ENCODE measurements at regions not wholly inside any gene's neighbourhood (a gene's known extent, or its start where the extent isn't known, plus 50 kb on each side); places are given as distances from the start of the nearest gene placed in this dataset.

DNA sequence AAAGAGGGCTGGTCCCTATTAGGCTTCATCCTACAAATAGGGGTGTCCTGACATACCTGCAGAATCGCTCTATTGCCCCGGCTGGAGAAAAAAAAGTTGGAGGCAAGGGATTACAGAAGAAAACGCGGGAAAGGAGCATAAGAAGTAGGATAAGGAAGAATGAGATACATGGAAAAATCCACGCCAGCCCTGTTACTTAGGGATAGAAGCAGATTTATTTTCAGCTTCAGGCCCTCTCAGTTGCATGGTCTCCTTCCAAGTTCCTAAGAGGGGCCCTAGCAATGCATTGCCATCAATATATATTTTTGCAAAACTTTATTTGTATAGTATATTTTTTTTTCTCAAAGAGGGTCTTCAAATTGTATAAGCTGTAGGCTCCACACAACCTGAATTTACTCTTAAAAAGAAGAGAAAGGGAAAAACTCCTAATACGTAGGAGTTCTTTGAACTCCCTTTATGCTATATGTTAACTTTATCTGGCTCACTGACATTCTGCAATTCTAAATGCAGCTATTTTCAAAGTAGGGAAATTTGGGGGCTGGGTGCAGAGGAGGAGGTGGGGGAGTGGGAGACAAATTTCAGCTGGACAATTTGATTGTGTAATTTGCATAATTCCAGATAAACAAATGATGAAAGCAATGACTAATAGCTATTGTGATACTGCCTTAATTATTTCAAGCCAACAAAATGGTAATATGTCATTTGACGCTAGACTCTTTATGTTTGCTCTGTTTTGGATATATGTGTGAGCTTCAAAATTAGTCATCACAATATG is 137.7 kb upstream of the TRHDE start:
- Histone ChIP-seq H3K9ac (ENCODE audit: low read length) (no peak overlapping the region), H3K27me3 (ENCODE audit: insufficient read depth, low read depth, low read length) (no peaks in the 10 kb centered on the region), H3K9me2 (ENCODE audit: insufficient read depth, low read length) (no peaks in the 10 kb centered on the region), H3K27ac (ENCODE audit: low read length) (no peak overlapping the region), H2AFZ (ENCODE audit: low read depth, low read length) (no peak overlapping the region), H3K4me2 (ENCODE audit: low read length) (no peak overlapping the region), H3K9me3 (ENCODE audit: low read length) (no peaks in the 10 kb centered on the region), H3K36me3 (ENCODE audit: insufficient read depth, low read length) (no peaks in the 10 kb centered on the region), H3K79me2 (replicated peaks; ENCODE audit: insufficient read depth, low read length) (no peaks in the 10 kb centered on the region), H3K4me3 (ENCODE audit: low read length) (no peak overlapping the region), H3F3A (ENCODE audit: insufficient read depth, low read length, poor library complexity, severe bottlenecking) (no peaks in the 10 kb centered on the region), H4K20me1 (ENCODE audit: insufficient read depth) (no peaks in the 10 kb centered on the region)
- TF ChIP-seq EP300 (conservative IDR thresholded peaks at IDR 0.05; ENCODE audit: poor library complexity, severe bottlenecking) (no peak), SMC3 (conservative IDR thresholded peaks at IDR 0.05; ENCODE audit: poor library complexity) (no peak), POLR2AphosphoS5 (IDR thresholded peaks at IDR 0.05) (no peak), TAF1 (IDR thresholded peaks at IDR 0.05; ENCODE audit: low read depth) (no peak), EZH2 (IDR thresholded peaks at IDR 0.05; ENCODE audit: borderline replicate concordance, insufficient read depth, low read length, poor library complexity, severe bottlenecking) (no peak), MXI1 (conservative IDR thresholded peaks at IDR 0.05; ENCODE audit: poor library complexity, severe bottlenecking) (no peak), RAD21 (conservative IDR thresholded peaks at IDR 0.05) (no peak)
- TF ChIP-seq, protein P1, sequence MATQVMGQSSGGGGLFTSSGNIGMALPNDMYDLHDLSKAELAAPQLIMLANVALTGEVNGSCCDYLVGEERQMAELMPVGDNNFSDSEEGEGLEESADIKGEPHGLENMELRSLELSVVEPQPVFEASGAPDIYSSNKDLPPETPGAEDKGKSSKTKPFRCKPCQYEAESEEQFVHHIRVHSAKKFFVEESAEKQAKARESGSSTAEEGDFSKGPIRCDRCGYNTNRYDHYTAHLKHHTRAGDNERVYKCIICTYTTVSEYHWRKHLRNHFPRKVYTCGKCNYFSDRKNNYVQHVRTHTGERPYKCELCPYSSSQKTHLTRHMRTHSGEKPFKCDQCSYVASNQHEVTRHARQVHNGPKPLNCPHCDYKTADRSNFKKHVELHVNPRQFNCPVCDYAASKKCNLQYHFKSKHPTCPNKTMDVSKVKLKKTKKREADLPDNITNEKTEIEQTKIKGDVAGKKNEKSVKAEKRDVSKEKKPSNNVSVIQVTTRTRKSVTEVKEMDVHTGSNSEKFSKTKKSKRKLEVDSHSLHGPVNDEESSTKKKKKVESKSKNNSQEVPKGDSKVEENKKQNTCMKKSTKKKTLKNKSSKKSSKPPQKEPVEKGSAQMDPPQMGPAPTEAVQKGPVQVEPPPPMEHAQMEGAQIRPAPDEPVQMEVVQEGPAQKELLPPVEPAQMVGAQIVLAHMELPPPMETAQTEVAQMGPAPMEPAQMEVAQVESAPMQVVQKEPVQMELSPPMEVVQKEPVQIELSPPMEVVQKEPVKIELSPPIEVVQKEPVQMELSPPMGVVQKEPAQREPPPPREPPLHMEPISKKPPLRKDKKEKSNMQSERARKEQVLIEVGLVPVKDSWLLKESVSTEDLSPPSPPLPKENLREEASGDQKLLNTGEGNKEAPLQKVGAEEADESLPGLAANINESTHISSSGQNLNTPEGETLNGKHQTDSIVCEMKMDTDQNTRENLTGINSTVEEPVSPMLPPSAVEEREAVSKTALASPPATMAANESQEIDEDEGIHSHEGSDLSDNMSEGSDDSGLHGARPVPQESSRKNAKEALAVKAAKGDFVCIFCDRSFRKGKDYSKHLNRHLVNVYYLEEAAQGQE (IDR thresholded peaks at IDR 0.05; ENCODE audit: borderline replicate concordance) = no peak
- TF ChIP-seq, protein P2, sequence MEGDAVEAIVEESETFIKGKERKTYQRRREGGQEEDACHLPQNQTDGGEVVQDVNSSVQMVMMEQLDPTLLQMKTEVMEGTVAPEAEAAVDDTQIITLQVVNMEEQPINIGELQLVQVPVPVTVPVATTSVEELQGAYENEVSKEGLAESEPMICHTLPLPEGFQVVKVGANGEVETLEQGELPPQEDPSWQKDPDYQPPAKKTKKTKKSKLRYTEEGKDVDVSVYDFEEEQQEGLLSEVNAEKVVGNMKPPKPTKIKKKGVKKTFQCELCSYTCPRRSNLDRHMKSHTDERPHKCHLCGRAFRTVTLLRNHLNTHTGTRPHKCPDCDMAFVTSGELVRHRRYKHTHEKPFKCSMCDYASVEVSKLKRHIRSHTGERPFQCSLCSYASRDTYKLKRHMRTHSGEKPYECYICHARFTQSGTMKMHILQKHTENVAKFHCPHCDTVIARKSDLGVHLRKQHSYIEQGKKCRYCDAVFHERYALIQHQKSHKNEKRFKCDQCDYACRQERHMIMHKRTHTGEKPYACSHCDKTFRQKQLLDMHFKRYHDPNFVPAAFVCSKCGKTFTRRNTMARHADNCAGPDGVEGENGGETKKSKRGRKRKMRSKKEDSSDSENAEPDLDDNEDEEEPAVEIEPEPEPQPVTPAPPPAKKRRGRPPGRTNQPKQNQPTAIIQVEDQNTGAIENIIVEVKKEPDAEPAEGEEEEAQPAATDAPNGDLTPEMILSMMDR (IDR thresholded peaks at IDR 0.05; ENCODE audit: poor library complexity, severe bottlenecking) = no peak

DNA sequence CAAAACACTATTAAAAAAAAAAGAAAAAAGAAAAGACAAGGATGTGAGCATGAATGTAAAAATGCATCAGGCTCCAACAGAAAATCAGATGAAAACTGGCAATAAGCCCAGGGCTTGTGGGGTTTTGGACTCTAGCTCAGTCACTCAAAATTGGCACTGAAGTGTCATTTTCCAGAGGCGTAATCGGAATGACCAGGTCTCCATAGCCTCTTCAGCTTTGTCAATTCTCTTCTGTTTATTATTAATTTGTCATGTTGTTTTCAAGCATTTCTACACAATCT is 137.2 kb upstream of the TRHDE start:
- H3K27me3 ChIP-seq (ENCODE audit: insufficient read depth, low read depth, low read length) = no peaks in the 10 kb centered on the region
- H3K27ac ChIP-seq (ENCODE audit: low read length) = no peak overlapping the region
- TF ChIP-seq TAF1 (IDR thresholded peaks at IDR 0.05; ENCODE audit: low read depth) (no peak), POLR2AphosphoS5 (IDR thresholded peaks at IDR 0.05) (no peak), MXI1 (conservative IDR thresholded peaks at IDR 0.05; ENCODE audit: poor library complexity, severe bottlenecking) (no peak), SMC3 (conservative IDR thresholded peaks at IDR 0.05; ENCODE audit: poor library complexity) (no peak), RAD21 (conservative IDR thresholded peaks at IDR 0.05) (no peak), EZH2 (IDR thresholded peaks at IDR 0.05; ENCODE audit: borderline replicate concordance, insufficient read depth, low read length, poor library complexity, severe bottlenecking) (no peak), EP300 (conservative IDR thresholded peaks at IDR 0.05; ENCODE audit: poor library complexity, severe bottlenecking) (no peak)
- TF ChIP-seq, protein P2 (IDR thresholded peaks at IDR 0.05; ENCODE audit: poor library complexity, severe bottlenecking) = no peak
- TF ChIP-seq, protein P1 (IDR thresholded peaks at IDR 0.05; ENCODE audit: borderline replicate concordance) = no peak
- H3F3A ChIP-seq (ENCODE audit: insufficient read depth, low read length, poor library complexity, severe bottlenecking) = no peaks in the 10 kb centered on the region
- H3K4me2 ChIP-seq (ENCODE audit: low read length) = no peak overlapping the region
- H3K79me2 ChIP-seq (replicated peaks; ENCODE audit: insufficient read depth, low read length) = no peaks in the 10 kb centered on the region
- no peak overlapping the region for H3K4me3 ChIP-seq (ENCODE audit: low read length)
- no peaks in the 10 kb centered on the region for H3K9me3 ChIP-seq (ENCODE audit: low read length)
- no peak overlapping the region for H2AFZ ChIP-seq (ENCODE audit: low read depth, low read length)
- no peaks in the 10 kb centered on the region for H3K36me3 ChIP-seq (ENCODE audit: insufficient read depth, low read length)
- no peak overlapping the region for H3K9ac ChIP-seq (ENCODE audit: low read length)
- H4K20me1 ChIP-seq (ENCODE audit: insufficient read depth) = no peaks in the 10 kb centered on the region
- no peaks in the 10 kb centered on the region for H3K9me2 ChIP-seq (ENCODE audit: insufficient read depth, low read length)

Data from neural cell (in vitro differentiated cells).